DLD1 (cell line): ENCODE measurements at regions not wholly inside any gene's neighbourhood (a gene's known extent, or its start where the extent isn't known, plus 50 kb on each side); places are given as distances from the start of the nearest gene placed in this dataset.

Experiments
- in situ Hi-C: cut with HindIII; loops from 2 replicates; pipeline ENCODE4 v1.10.0; 2017; ENCODE audit warnings: low sequenced_read_pairs

DNA sequence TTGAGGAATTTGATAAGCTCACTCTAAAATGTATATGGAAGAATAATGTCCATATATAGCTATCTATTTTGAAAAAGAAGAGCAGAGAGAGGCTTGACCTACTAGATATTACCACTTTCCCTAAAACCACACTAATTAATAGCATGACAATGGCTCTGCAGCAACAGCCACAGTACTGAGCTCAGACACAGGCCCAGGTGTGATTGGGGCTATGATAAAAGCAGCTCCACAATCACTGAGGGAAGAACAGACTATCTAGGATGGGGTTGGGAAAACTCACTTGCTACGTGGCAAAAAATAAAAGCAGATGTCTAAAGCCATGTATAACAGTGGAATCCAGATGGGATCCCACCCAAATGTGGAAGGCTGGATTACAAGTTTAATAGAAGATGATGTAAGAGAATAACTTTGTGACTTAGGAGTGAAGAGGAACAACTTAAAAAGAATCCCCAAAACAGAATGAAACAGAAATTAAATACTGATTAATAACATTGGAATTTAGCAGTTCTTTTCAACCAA, 80.8 kb upstream of the RAB4A start:
- in situ Hi-C loops, result no loop called here

GRCh38 chr1:229191066-229191674, 79.7 kb upstream of the RAB4A start:
- in situ Hi-C loops, result no loop called here

- in situ Hi-C loops, result no loop called here
Observed at GRCh38 chr1:229192031-229192430, 78.9 kb upstream of the RAB4A start.

DNA sequence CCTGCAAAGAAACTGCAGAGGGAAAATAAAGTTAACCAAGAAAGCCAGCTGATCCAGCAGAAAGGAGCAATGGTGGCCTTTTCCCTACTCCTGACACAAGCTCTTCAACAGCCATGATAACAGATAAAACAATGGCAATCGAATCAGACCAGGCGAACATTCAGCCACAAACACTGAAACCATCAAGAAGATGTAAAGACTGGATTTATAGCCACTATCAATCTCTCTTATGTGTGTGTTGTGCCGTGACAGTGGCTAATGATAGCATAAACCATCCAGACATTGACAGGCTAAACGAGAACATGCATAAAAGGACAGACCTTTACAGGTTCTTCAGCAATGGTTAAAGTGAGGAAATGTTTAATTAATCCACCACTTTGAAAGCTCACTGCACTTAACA, 78.1 kb upstream of the RAB4A start:
- in situ Hi-C loops, result no loop called here

DNA sequence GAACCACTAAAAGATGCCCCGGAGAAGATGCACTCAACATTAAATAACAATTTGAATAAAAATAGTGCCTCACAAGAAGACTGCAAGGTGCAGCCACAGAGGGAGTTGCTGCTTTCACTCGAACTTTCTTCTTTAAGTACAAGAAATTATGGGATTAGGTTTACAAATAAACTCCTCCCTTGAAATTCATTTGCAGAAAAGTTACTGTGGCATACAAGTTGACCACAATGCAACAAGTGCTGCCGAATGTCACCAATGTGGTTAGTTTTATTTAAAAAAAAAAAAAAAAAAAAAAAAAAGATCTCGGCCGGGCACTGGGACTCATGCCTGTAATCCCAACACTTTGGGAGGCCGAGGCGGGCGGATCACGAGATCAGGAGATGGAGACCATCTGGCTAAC, 76.8 kb upstream of the RAB4A start:
- in situ Hi-C loops, result no loop called here

GRCh38 chr1:229195246-229195645, 75.7 kb upstream of the RAB4A start:
- in situ Hi-C loops, result no loop called here

- in situ Hi-C loops, result no loop called here
Observed at GRCh38 chr1:229196404-229197264, 74.3 kb upstream of the RAB4A start.

GRCh38 chr1:229197265-229197585, 73.7 kb upstream of the RAB4A start:
- in situ Hi-C loops, result no loop called here

GRCh38 chr1:229199261-229200243, 71.4 kb upstream of the RAB4A start:
- in situ Hi-C loops, result no loop called here

GRCh38 chr1:229203030-229203751, 67.7 kb upstream of the RAB4A start:
- in situ Hi-C loops, result no loop called here

- in situ Hi-C loops, result no loop called here
Observed at GRCh38 chr1:229203991-229204632, 66.8 kb upstream of the RAB4A start.

DNA sequence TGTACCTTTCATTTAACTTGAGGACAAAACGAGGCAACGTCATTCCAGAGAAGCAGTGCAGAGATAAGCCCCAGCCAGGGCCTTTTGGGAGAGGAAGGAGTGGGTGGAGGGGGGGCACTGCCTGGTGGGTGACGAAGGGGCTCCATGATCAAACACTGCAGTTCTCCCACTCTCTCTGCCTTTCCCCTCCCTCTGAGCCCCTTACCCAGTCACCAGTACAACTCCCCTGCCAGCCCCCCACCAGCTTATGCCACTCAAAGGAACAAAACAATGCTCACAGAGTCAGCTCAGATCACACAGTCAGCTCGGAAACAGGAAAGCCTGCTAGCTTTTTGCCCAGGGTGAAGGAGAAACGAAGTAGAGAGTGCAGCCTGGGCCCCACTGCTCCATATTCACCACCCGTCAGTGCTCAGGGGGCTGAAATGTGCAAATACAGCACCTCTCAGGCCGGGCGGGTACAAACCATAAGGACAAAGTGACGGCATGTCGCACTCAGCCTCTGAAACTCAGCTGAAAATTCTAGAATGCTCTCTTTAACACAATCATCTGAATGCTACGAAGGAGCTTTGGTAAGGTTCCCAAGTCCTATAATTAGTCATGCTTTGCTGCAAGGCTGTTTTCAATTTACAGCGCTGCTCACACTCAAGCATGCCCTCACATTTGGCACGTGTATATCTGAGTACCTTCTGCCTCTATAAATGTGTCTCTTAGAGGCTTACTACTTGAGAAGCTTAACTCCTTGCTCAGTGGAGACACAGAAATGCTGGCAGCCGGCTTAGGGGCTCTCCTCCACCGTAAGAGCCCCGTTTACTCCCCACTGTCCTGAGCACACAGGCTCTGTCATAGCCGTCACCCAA, 65.8 kb upstream of the RAB4A start:
- in situ Hi-C loops, result no loop called here

- in situ Hi-C loops, result no loop called here
Observed at GRCh38 chr1:229205854-229206253, 65.1 kb upstream of the RAB4A start.

- in situ Hi-C loops, result no loop called here
Observed at GRCh38 chr1:229207916-229208315, 63.0 kb upstream of the RAB4A start.

GRCh38 chr1:229208481-229208880, 62.4 kb upstream of the RAB4A start:
- in situ Hi-C loops, result no loop called here

DNA sequence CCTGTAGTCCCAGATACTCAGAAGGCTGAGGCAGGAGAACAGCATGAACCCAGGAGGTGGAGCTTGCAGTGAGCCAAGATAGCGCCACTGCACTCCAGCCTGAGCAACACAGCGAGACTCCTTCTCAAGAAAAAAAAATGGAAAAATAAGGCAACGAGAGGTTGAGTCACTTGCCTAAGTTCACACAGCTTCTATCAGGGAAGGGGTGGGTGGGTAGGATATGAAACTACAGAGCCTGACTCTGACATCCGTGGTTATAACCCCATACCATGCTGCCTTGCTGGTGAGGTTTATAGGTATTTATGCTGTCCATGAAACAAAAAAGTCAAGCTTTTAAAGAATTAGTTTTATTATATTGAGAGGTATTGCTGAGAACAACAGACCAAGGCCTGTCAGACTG, 61.5 kb upstream of the RAB4A start:
- in situ Hi-C loops, result no loop called here

DNA sequence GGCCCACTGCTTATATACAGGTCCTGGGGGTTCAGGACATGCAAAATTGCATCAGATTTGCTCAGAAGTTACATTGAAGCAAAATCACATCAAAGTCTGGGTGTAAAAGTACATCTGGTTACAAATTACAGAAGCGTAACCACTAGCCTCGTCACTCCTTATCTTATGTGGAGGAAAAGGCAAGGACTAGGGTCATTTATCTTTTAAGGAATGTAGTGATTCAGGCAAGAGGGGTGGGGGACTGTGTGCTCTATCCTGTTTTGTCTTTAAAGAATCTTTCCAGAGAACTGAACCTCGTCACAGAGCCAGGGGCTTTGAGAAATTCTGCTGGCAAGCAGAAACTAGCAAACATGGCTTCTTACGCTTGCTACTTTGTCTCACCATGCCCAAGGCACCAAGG, 61.1 kb upstream of the RAB4A start:
- in situ Hi-C loops, result no loop called here

- in situ Hi-C loops, result no loop called here
Observed at GRCh38 chr1:229210844-229211243, 60.1 kb upstream of the RAB4A start.

GRCh38 chr1:229213797-229214196, 57.1 kb upstream of the RAB4A start:
- in situ Hi-C loops, result no loop called here
